Dedifferentiated amniotic fluid mesenchymal stem cell (primary cell): ENCODE measurements at regions not wholly inside any gene's neighbourhood (a gene's known extent, or its start where the extent isn't known, plus 50 kb on each side); places are given as distances from the start of the nearest gene placed in this dataset.
"Not testable (repeated sequence)": the region's sequence is repeated elsewhere in the genome, so short reads cannot be mapped to it uniquely, and the experiment has no call there.

Experiments used
- DNase-seq: peaks from one replicate; pipeline ENCODE4 v3.0.0-alpha.2; 2016; ENCODE audit errors: extremely low spot score

GRCh38 chr1:117314951-117315350 lies 52.3 kb upstream of the MAN1A2 start:
- not testable (repeated sequence) for DNase-seq

GRCh38 chr1:117313555-117313954 lies 53.7 kb upstream of the MAN1A2 start:
- DNase-seq: no peak

GRCh38 chr1:117312453-117313138 lies 54.7 kb upstream of the MAN1A2 start:
- no peak for DNase-seq

GRCh38 chr1:117308311-117308916 lies 58.8 kb upstream of the MAN1A2 start:
- DNase-seq: no peak

- DNase-seq: no peak
Measured at GRCh38 chr1:117301901-117302300, 65.3 kb upstream of the MAN1A2 start.

GRCh38 chr1:117300183-117300582 lies 67.1 kb upstream of the MAN1A2 start:
- DNase-seq: not testable (repeated sequence)

- DNase-seq: no peak
Measured at GRCh38 chr1:117295001-117295400, 72.2 kb upstream of the MAN1A2 start.

- DNase-seq: no peak
Measured at GRCh38 chr1:117290890-117291289, 76.4 kb upstream of the MAN1A2 start.

- DNase-seq: no peak
Measured at GRCh38 chr1:117289316-117289870, 77.9 kb upstream of the MAN1A2 start.

- no peak for DNase-seq
Measured at GRCh38 chr1:117286562-117286961, 75.8 kb upstream of the VTCN1 start.

- DNase-seq: no peak
Measured at GRCh38 chr1:117286145-117286544, 75.4 kb upstream of the VTCN1 start.

GRCh38 chr1:117284399-117285215 lies 73.9 kb upstream of the VTCN1 start:
- DNase-seq: peak; percentile 69

GRCh38 chr1:117278531-117278930 lies 67.8 kb upstream of the VTCN1 start:
- DNase-seq: no peak

- DNase-seq: no peak
Measured at GRCh38 chr1:117275055-117275454, 64.3 kb upstream of the VTCN1 start.

- DNase-seq: no peak
Measured at GRCh38 chr1:117271959-117272358, 61.2 kb upstream of the VTCN1 start.

- no peak for DNase-seq
Measured at GRCh38 chr1:117271129-117271528, 60.4 kb upstream of the VTCN1 start.

GRCh38 chr1:117270679-117271078 lies 60.0 kb upstream of the VTCN1 start:
- no peak for DNase-seq

- DNase-seq: no peak
Measured at GRCh38 chr1:117268535-117269455, 58.1 kb upstream of the VTCN1 start.

- no peak for DNase-seq
Measured at GRCh38 chr1:117267232-117267774, 56.6 kb upstream of the VTCN1 start.

- DNase-seq: no peak
Measured at GRCh38 chr1:117262976-117263375, 52.2 kb upstream of the VTCN1 start.

- DNase-seq: no peak
Measured at GRCh38 chr1:117261424-117261785, 50.7 kb upstream of the VTCN1 start.
